ENCODE measurements at regions not wholly inside any gene's neighbourhood (a gene's known extent, or its start where the extent isn't known, plus 50 kb on each side); places are given as distances from the start of the nearest gene placed in this dataset.
"Not testable (repeated sequence)": the region's sequence is repeated elsewhere in the genome, so short reads cannot be mapped to it uniquely, and the experiment has no call there.

- no peaks in the 10 kb centered on the region for H3K27me3 ChIP-seq (ENCODE audit: control insufficient read depth, insufficient read depth, low read length)
- no peaks in the 10 kb centered on the region for H3K36me3 ChIP-seq (replicated peaks; ENCODE audit: control insufficient read depth, insufficient read depth, low read length)
- H3K4me3 ChIP-seq (ENCODE audit: insufficient read depth, low read depth, low read length) = no peak overlapping the region
- DNase-seq = no peak
Measured at GRCh38 chr11:45395421-45395820, 109.3 kb upstream of the SYT13 start.

- no peaks in the 10 kb centered on the region for H3K36me3 ChIP-seq (replicated peaks; ENCODE audit: control insufficient read depth, insufficient read depth, low read length)
- H3K27me3 ChIP-seq (ENCODE audit: control insufficient read depth, insufficient read depth, low read length) = no peaks in the 10 kb centered on the region
- no peak for DNase-seq
- no peak overlapping the region for H3K4me3 ChIP-seq (ENCODE audit: insufficient read depth, low read depth, low read length)
Measured at GRCh38 chr11:45394294-45395085, 108.3 kb upstream of the SYT13 start.

DNA sequence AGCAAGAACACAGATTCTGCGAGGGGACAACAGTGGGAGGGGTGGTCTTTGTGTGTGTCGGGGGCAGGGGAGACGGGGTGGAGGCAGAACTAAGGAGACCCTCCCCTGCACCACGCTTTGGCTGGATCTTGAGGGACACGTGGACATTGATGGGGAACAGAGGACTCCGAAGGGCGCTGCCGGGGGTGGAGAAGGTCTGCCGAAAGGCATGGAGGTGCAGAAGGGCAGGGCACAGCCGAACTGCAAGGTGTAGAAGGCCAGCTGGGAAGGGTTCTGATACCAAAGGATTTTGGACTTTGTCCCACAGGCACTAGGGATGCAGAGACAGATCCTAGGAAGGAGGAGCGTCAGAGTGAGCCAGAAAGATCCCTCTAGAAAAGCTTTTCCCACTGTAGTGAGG lies 107.7 kb upstream of the SYT13 start:
- H3K36me3 ChIP-seq (replicated peaks; ENCODE audit: control insufficient read depth, insufficient read depth, low read length) = no peaks in the 10 kb centered on the region
- no peak for DNase-seq
- no peaks in the 10 kb centered on the region for H3K27me3 ChIP-seq (ENCODE audit: control insufficient read depth, insufficient read depth, low read length)
- no peak overlapping the region for H3K4me3 ChIP-seq (ENCODE audit: insufficient read depth, low read depth, low read length)

- Histone ChIP-seq H3K27me3 (ENCODE audit: control insufficient read depth, insufficient read depth, low read length) (no peaks in the 10 kb centered on the region), H3K36me3 (replicated peaks; ENCODE audit: control insufficient read depth, insufficient read depth, low read length) (no peaks in the 10 kb centered on the region), H3K4me3 (ENCODE audit: insufficient read depth, low read depth, low read length) (no peak overlapping the region)
- no peak for DNase-seq
Measured at GRCh38 chr11:45393334-45393733, 107.2 kb upstream of the SYT13 start.

DNA sequence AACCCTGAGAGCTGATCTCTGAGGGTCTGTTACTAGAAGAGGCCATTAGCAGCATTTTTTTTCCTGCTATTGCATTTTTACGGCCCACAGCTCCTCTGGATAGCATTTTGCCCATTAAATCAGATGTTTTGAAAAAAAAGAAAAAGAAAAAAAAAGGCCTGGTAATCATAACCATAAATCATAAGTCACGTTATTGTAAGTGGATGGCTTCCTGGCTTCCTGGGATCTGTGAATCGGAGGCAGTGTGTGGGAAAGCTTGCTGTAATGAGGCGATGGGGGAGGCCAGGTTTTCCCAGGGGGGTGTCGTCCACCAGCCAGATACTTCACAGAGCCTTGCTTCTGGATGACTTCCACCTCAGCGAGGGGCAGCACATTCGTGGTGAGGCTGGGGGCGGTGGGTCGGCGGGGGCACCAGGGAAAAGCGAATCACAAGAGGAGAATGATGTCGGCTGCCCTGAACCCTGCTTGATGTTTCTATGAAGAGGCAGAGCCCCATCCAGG lies 106.5 kb upstream of the SYT13 start:
- H3K27me3 ChIP-seq (ENCODE audit: control insufficient read depth, insufficient read depth, low read length) = no peaks in the 10 kb centered on the region
- no peak overlapping the region for H3K4me3 ChIP-seq (ENCODE audit: insufficient read depth, low read depth, low read length)
- DNase-seq = no peak
- no peaks in the 10 kb centered on the region for H3K36me3 ChIP-seq (replicated peaks; ENCODE audit: control insufficient read depth, insufficient read depth, low read length)

DNA sequence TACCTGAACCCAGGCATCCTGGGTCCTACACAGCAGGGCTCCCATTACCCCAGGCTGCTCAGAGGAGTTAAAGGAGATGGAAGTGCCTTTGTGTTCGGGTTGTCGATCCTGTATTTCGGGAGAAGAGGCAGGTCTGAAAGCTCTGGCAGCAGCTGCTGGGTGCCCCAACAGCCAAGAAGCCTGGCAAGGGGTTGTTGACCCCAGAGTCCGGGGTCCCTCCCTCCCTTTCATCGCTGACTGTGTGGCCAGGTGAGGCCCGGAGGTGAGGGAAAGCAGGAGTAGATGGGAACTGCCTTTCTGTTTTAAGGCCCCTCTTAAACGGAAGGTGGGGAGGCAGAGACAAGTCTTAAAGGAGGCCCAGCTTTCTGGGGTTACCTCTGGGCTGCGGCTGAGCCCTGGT lies 106.0 kb upstream of the SYT13 start:
- DNase-seq = no peak

GRCh38 chr11:45391168-45391850 lies 105.2 kb upstream of the SYT13 start:
- H3K4me3 ChIP-seq (ENCODE audit: insufficient read depth, low read depth, low read length) = no peak overlapping the region
- DNase-seq = no peak
- no peaks in the 10 kb centered on the region for H3K27me3 ChIP-seq (ENCODE audit: control insufficient read depth, insufficient read depth, low read length)
- H3K36me3 ChIP-seq (replicated peaks; ENCODE audit: control insufficient read depth, insufficient read depth, low read length) = no peaks in the 10 kb centered on the region

More for the DNA sequence above, 106.0 kb upstream of the SYT13 start:
- no peaks in the 10 kb centered on the region for H3K36me3 ChIP-seq (replicated peaks; ENCODE audit: control insufficient read depth, insufficient read depth, low read length)
- H3K27me3 ChIP-seq (ENCODE audit: control insufficient read depth, insufficient read depth, low read length) = no peaks in the 10 kb centered on the region
- H3K4me3 ChIP-seq (ENCODE audit: insufficient read depth, low read depth, low read length) = no peak overlapping the region

- H3K36me3 ChIP-seq (replicated peaks; ENCODE audit: control insufficient read depth, insufficient read depth, low read length) = no peaks in the 10 kb centered on the region
- H3K27me3 ChIP-seq (ENCODE audit: control insufficient read depth, insufficient read depth, low read length) = no peaks in the 10 kb centered on the region; the same call in 1 of the 2 replicates
- DNase-seq = no peak
- no peak overlapping the region for H3K4me3 ChIP-seq (ENCODE audit: insufficient read depth, low read depth, low read length)
Measured at GRCh38 chr11:45390407-45390806, 104.3 kb upstream of the SYT13 start.

DNA sequence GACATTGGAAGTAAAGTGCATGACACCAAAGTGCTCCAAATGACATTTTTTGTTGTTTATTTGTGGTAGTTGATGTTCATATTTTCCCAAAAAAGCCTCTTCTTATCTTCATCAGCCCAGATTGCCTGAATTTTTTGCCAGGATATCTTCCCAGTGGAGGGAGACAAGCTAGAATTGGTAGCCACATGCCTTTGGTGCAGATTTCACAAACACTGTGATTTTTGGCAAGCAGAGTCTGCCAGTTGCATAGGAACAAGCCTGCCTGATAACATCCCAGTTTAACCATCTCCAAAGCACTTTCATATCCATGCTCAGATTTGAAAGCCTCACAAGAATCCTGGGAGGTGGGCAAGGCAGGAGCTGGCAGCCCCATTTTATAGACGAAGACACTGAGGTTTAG lies 102.3 kb upstream of the SYT13 start:
- Histone ChIP-seq H3K27me3 (ENCODE audit: control insufficient read depth, insufficient read depth, low read length) (no peaks in the 10 kb centered on the region; the same call in 1 of the 2 replicates), H3K36me3 (replicated peaks; ENCODE audit: control insufficient read depth, insufficient read depth, low read length) (no peaks in the 10 kb centered on the region), H3K4me3 (ENCODE audit: insufficient read depth, low read depth, low read length) (no peak overlapping the region)
- DNase-seq = no peak

GRCh38 chr11:45387885-45388284 lies 101.7 kb upstream of the SYT13 start:
- not testable (repeated sequence) for H3K36me3 ChIP-seq (replicated peaks; ENCODE audit: control insufficient read depth, insufficient read depth, low read length); DNase-seq; H3K27me3 ChIP-seq (ENCODE audit: control insufficient read depth, insufficient read depth, low read length); H3K4me3 ChIP-seq (ENCODE audit: insufficient read depth, low read depth, low read length)

DNA sequence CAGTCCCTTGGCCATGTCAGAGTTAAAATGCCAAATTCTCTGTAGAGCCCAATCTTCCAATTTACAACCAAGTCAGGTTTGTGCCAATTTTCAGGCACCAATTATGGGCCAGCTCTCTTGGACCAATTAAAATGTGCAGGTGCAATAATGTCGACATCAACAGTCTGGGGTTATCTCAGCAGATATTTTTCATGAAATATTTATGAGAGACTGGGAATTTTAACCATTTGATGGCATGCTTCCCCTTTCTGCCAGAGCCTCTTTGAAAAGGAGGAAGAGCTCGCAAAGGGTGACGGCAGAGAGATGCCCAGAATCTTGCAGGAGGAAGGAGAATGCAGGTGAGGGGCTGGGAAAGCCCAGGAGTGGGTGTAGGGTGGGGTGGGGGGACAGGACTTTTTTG lies 100.8 kb upstream of the SYT13 start:
- Histone ChIP-seq H3K27me3 (ENCODE audit: control insufficient read depth, insufficient read depth, low read length) (no peaks in the 10 kb centered on the region; the same call in 1 of the 2 replicates), H3K36me3 (replicated peaks; ENCODE audit: control insufficient read depth, insufficient read depth, low read length) (no peaks in the 10 kb centered on the region), H3K4me3 (ENCODE audit: insufficient read depth, low read depth, low read length) (no peak overlapping the region)
- DNase-seq = no peak

DNA sequence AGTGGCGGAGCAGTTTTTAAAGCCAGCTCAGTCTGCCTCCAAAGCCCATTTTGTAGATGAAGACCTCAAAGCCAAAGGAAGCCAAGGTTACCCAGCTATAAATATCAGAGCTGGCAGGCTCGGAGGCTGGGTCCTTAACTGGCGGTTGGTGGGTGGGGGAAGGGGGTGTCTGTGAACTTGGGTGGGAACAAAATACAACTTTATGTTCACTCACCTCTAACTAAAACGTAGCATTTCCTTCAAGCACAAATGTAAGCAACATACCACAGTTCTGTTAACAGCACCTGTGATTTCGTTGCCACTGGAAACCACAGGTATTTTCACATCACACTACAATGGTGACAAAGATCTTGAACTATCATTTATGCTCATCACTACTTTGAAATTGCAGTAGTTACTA lies 99.7 kb upstream of the SYT13 start:
- Histone ChIP-seq H3K36me3 (replicated peaks; ENCODE audit: control insufficient read depth, insufficient read depth, low read length) (no peaks in the 10 kb centered on the region), H3K4me3 (ENCODE audit: insufficient read depth, low read depth, low read length) (no peak overlapping the region), H3K27me3 (ENCODE audit: control insufficient read depth, insufficient read depth, low read length) (peaks cover 2% of the 10 kb centered on the region; the same call in 1 of the 2 replicates)
- DNase-seq = no peak

GRCh38 chr11:45385423-45385822 lies 99.3 kb upstream of the SYT13 start:
- no peak for DNase-seq
- H3K36me3 ChIP-seq (replicated peaks; ENCODE audit: control insufficient read depth, insufficient read depth, low read length) = no peaks in the 10 kb centered on the region

DNA sequence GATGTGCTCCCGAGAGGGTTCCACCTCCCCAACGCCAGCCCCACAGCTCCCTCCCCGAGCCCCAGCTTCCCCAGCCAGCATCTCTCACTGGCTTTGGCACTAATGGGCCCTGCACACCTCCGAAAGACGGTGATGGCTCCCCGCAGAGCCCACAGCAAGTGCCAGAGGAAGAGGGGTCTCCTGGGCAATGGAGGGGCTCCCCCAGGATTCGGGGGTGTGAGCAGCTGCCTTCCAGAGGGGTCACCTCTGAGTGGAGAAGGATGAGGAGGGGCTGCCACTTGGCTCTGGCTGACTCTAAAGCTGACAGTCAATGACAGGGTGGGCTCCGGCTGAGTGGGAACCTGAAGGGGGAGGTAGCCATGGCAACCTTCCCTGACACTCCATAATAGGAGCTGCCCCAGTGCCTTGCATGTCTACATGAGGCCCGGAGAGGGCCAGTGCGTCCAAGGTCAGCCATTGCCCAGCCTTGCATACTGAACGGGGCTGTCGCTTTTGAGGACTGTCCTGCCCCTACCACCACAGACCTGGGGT lies 98.6 kb upstream of the SYT13 start:
- DNase-seq = peak; percentile 48
- H3K4me3 ChIP-seq (ENCODE audit: insufficient read depth, low read depth, low read length) = no peak overlapping the region
- peaks cover 2% of the 10 kb centered on the region; the same call in 1 of the 2 replicates for H3K27me3 ChIP-seq (ENCODE audit: control insufficient read depth, insufficient read depth, low read length)
- H3K36me3 ChIP-seq (replicated peaks; ENCODE audit: control insufficient read depth, insufficient read depth, low read length) = no peaks in the 10 kb centered on the region

More at GRCh38 chr11:45385423-45385822, 99.3 kb upstream of the SYT13 start:
- Histone ChIP-seq H3K27me3 (ENCODE audit: control insufficient read depth, insufficient read depth, low read length) (peaks cover 2% of the 10 kb centered on the region; the same call in 1 of the 2 replicates), H3K4me3 (ENCODE audit: insufficient read depth, low read depth, low read length) (no peak overlapping the region)

DNA sequence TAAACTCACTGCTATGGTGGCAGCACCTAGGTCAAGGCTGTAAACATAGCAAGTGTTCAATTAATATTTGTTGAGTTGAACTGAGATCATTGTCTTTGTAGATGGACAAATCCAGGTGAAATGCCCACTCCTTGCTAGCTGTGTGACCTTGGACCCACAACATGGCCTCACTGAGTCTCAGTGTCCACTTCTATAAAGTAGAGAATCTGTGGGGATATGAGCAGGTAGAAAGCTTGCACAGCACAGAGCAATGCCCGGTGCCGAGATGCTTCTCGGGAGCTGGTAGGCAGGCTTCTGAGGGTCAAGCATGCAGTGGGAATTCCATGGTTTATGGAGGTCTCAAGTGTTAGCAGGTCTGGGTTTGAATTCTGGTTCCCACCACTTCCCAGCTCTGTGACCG lies 97.9 kb upstream of the SYT13 start:
- no peak for DNase-seq
- H3K36me3 ChIP-seq (replicated peaks; ENCODE audit: control insufficient read depth, insufficient read depth, low read length) = no peaks in the 10 kb centered on the region
- no peak overlapping the region for H3K4me3 ChIP-seq (ENCODE audit: insufficient read depth, low read depth, low read length)
- peaks cover 2% of the 10 kb centered on the region; the same call in 1 of the 2 replicates for H3K27me3 ChIP-seq (ENCODE audit: control insufficient read depth, insufficient read depth, low read length)
